GM18907 (cell line): ENCODE measurements at regions not wholly inside any gene's neighbourhood (a gene's known extent, or its start where the extent isn't known, plus 50 kb on each side); places are given as distances from the start of the nearest gene placed in this dataset.
"Not testable (repeated sequence)": the region's sequence is repeated elsewhere in the genome, so short reads cannot be mapped to it uniquely, and the experiment has no call there.

ENCODE experiments used
- ATAC-seq: cut with Tn5 transposase; IDR thresholded peaks from one replicate; pipeline ENCODE4 v1.9.1; 2021; ENCODE audit warnings: mild to moderate bottlenecking, moderate library complexity; ENCODE audit not compliant: unreplicated experiment

GRCh38 chr20:20797521-20798310, 85.3 kb upstream of the RALGAPA2 start:
- no peak for ATAC-seq

DNA sequence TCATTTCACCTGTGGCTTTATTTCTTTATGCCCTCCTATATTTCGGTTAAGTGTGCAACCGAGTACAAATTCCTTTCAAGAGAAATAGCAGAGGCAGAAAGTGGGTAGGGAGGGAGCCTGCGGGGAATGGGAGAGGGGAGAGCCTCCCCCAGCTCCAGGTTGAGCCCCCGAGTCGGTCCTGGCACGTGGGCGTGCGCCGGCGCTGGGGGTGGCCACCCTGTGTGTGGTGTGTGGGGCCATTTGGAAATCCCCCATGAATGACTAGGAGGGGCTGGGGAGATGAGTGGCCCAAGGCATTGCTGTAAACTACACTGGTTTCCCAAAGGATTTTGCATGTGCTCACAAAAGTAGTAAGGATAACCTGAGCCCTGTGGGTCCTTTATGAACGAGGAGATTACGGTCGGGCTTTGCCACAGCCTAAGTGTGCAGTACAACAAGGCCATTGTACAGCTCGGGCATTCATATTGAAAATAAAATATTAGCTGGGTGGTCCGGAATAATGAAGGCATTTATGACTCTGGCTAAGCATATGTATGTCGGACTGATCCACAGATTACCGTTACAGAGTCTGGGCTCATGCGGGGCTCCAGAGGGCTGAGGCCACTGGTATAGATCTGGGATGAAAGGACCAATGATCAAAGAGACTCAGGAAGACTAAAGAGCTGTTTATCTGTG, 84.5 kb upstream of the RALGAPA2 start:
- ATAC-seq = no peak

DNA sequence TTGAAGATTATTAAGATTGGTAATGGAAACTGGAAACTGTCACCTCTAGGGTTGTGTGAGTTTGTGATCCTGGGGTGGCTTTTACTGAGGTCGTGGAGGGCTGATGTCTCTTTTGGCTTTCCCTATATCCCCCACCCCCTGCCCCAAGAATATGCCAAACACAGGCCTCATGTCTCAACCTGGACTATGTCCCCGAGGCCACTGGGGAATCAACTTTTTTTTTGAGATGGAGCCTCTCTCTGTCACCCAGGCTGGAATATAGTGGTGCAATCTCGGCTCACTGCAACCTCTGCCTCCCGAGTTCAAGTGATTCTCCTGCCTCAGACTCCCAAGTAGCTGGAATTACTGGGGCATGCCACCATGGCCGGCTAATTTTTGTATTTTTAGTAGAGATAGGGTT, 83.3 kb upstream of the RALGAPA2 start:
- ATAC-seq = no peak

DNA sequence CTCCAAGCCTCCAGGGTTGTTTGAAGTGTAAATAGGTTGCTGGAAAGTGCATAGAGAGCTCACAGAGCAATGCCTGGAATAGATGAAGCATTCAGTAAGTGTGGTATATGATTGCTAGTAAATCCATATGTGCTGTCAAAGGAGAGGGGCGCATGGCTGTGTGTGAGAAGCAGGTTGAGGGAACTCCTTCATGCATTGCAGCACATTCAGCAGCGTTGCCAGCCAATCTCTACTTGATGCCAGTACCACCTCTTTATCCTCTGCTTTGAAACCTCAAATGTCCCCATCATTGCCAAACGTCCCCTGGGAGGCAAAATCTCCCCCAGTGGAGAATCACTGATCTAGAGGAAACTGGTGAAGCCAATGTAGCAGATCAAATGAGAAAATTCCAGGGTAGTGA, 82.7 kb upstream of the RALGAPA2 start:
- no peak for ATAC-seq

DNA sequence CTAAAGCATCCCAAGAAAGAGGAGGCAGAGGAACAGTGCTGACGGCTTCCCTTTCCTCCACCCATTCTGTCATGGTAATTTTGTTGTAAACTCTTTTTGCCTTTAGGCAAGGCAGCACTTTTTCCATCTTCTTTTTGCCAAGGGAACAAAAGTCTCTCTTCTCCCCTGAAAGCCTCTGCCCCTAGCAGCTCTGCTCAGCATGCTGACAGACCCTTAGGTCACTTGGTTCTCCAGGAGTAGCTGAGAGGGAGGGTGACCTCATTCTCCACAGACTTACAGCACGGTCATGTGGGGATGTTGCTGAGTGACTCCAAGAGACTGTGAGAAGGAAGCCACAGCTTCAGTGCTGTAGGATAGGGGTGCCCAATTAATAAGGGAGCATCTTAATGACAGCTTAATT, 81.1 kb upstream of the RALGAPA2 start:
- ATAC-seq = no peak

DNA sequence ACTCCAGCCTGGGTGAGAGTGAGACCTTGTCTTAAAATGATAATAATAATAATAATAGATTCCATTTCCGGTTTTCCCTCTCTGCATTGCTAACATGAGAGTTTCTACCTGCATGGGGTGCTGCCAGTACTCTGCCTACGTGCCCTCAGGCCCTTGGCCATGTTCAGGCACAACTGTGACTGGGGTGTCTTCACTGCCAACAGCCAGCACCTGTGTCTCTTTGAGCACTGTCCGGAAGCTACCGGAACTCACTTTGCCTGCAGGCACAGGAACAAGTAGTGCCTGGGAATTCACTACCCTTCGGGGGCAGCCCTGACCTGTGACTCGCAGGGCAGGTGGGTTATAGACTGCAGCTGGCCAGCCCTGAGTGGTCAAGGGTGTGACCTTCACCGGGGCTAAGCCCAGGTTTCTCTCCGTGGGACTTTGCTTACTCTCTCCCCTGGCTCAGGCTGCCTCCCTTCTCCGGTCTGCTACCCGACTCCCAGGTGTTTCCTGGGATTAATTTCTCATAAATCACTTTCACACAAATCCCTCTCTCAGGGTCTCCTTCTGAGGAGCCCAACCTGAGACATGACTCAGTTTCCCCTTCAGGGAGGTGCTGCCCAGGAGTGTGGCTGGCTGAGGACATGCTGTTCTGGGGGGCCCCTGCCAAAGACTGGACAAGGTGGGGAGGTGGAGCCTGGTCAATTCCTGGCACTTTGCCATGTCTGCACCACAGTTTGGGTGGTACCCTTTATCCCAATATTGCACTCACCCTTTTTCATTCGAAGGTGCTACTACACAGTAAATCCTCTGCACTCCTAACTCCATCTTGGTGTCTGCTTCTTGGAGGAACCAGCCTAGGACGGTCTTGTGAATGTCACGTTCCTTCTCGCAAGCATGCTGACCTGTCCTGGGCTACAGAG, 79.5 kb upstream of the RALGAPA2 start:
- ATAC-seq = no peak

DNA sequence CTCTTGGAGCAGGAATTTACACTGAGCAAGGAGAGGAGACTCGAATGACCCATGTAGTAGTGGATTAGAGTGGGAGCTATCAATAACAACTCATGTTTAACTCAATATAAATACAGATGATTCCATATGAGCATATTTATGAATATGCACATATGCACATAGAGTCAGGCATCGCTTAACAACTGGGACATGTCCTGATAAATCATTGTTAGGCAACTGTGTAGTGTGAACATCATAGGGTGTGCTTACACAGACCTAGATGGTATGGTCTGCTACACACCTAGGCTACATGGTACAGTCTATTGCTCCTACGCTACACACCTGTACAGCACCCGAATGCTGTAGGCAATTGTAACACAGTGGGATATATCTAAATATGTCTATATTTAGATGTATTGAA, 75.9 kb upstream of the RALGAPA2 start:
- no peak for ATAC-seq

DNA sequence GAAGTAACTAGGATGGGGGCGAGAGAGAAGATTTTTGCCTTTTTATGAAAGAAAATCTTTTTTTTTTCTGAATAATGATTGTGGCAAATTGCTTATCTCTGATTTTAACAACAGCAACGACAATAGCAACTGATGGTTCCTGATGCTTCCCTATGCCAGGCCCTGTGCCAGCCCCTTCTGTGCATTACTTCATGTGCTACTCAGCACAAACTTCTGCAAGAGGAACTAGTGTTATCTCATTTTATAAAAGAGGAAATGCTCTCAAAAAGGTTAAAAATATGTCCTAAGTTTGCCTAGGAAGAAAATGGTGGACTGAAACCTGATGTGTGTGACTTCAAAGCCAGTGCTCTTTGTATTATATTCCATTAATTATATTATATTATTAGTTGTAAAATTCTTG, 74.0 kb upstream of the RALGAPA2 start:
- no peak for ATAC-seq

DNA sequence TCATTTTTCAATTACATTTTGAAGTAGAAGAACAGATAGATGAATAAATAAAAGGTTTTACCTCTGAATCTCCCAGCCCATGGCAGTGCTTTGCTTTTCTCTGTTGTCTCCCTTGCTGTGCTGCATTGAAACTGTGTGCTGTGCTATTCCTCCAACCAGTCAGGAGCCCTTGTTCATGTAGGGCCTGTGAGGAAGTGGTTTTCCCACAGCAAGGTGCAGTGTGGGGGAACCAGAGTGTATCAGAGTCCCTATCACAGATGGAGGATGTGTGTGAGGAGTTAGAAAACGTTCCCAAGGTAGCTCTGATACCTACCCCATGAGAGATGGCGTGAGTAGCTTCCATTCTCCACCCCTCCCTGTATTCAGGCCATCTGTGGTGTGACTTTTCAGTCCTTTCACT, 72.8 kb upstream of the RALGAPA2 start:
- ATAC-seq = no peak

- ATAC-seq = not testable (repeated sequence)
These were observed 72.0 kb upstream of the RALGAPA2 start for GRCh38 chr20:20784450-20784849.

GRCh38 chr20:20783450-20783849, 71.0 kb upstream of the RALGAPA2 start:
- no peak for ATAC-seq

DNA sequence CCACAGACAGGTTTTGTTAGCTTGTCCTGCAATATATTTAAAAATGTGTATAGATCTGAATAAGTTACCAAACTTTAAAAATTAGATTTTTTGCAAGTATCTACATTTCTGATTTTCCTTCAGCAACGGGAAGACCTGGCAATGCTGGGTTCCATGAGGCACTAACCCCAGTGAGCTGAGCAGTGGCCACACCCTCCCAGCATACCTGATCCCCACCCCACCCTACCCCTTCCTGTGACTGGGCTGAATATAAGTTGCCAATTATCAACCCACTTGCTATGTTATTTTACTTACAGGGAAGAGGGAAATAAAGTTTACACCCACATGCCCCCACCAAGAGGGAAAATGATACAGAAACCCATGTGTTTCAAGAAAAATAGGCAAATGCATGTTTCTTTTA, 70.3 kb upstream of the RALGAPA2 start:
- ATAC-seq = no peak

DNA sequence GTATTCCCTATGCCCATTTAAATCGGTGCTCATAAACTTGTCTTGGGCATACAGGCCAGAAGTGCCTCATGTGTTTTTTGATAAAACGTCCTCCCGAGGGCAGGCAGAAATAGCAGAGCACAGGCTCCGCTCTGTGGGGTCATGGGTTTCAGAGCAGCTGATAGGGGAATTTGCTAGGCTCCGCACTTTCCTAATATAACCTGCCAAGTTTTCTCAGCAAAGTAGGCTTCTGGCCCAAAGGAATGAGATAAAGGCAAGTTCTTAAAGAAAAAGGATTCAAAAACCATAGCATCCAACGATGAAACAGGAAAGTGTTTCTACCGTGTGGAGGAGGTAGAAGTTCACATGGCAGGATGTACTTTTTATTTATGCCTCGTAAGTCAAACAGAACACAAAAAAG, 69.8 kb upstream of the RALGAPA2 start:
- ATAC-seq = no peak

- ATAC-seq = no peak
These were observed 68.6 kb upstream of the RALGAPA2 start for GRCh38 chr20:20781029-20781428.

GRCh38 chr20:20780127-20780824, 67.8 kb upstream of the RALGAPA2 start:
- peak; percentile 61 for ATAC-seq

- ATAC-seq = no peak
These were observed 66.2 kb upstream of the RALGAPA2 start for GRCh38 chr20:20778676-20779075.

DNA sequence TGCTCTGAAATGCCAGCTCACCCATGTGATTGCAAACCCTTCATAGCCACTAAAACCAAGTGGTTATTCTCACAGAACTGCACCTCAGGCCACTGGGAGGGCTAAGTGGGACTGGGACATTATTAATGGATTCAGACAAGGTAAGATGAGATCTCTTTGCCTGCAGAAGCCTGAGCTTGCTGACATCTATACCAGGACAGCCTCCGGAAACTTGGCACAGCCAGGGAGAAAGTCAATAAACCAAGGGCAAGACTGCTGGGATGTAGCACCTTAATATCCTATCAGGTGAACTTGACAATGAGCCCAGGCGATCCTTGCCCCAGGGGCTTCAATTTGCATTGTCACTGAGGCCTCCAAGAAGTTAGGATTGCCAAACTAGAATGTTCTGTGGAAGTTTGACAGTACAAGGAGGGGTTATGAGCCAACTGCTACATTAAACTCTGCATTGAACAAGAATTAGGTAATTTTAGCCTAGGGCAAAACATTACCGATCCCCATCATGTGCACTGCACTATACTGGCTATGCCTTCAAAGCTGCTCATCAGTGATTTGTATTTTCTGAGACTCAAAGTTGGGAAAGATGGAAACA, 60.1 kb upstream of the RALGAPA2 start:
- ATAC-seq = no peak

DNA sequence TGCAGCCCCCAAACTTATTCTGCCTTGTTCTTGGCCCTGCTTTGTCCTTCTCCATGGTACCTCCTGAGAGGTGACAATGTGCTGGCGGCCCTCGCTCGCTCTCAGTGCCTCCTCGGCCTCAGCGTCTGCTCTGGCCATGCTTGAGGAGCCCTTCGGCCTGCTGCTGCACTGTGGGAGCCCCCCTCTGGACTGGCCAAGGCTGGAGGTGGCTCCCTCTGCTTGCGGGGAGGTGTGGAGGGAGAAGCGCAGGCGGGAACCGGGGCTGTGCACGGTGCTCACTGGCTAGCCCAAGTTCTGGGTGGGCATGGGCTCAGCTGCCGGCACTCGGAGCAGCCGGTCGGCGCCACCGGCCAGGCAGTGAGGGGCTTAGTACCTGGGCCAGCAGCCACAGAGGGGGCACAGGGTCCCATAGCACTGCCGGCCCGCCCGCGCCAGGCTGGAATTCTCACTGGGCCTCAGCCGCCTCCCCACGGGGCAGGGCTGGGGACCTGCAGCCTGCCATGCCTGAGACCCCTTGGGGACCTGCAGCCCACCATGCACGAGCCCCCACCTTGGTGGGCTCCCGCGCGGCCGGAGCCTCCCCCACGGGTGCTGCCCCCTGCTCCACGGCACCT, 55.9 kb upstream of the RALGAPA2 start:
- no peak for ATAC-seq

- no peak for ATAC-seq
These were observed 53.4 kb upstream of the RALGAPA2 start for GRCh38 chr20:20765696-20766365.

DNA sequence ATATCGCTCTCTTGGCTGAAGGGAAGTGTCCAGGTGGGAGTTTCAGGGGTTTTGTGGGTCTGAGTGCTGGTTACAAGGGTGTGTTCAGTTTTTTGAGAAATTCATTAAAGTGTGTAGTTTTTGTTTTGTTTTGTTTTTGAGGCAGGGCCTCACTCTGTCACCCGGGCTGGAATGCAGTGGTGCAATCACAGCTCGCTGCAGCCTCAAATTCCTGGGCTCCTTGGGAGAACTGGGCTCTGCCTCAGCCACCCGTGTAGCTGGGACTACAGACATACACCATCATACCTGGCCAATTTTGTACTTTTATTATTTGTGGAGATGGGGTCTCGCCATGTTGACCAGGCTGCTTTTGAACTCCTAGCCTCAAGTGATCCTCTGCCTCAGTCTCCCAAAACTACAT, 51.2 kb upstream of the RALGAPA2 start:
- ATAC-seq = no peak
